Epithelial cell of esophagus (primary cell): ENCODE measurements at regions not wholly inside any gene's neighbourhood (a gene's known extent, or its start where the extent isn't known, plus 50 kb on each side); places are given as distances from the start of the nearest gene placed in this dataset.

Experiments used
- DNase-seq: peaks from one replicate; pipeline ENCODE4 v3.0.0; 2010; ENCODE audit warnings: low read depth
- H3K4me3 ChIP-seq: 2 replicates; pipeline ENCODE4 v1.5.1; 2011; ENCODE audit warnings: mild to moderate bottlenecking, low read length, control low read depth
- CTCF ChIP-seq: IDR thresholded peaks from 2 replicates; pipeline ENCODE4 v1.5.1; 2011; ENCODE audit warnings: low read depth, mild to moderate bottlenecking, low read length, control low read depth, inconsistent platforms; ENCODE audit not compliant: insufficient read depth; ENCODE audit errors: missing control alignments

- TF ChIP-seq CTCF: no peak
- no peak for DNase-seq
- no peak overlapping the region for H3K4me3 ChIP-seq
Observed at GRCh38 chr18:61133783-61134182, 199.4 kb upstream of the CDH20 start.

- H3K4me3 ChIP-seq: no peak overlapping the region
- no peak for TF ChIP-seq CTCF
- DNase-seq: no peak
Observed at GRCh38 chr18:61136711-61137251, 196.4 kb upstream of the CDH20 start.

GRCh38 chr18:61141691-61142090, 191.5 kb upstream of the CDH20 start:
- H3K4me3 ChIP-seq: no peak overlapping the region
- TF ChIP-seq CTCF: no peak
- no peak for DNase-seq

GRCh38 chr18:61148322-61148721, 184.9 kb upstream of the CDH20 start:
- no peak for DNase-seq
- no peak for TF ChIP-seq CTCF
- H3K4me3 ChIP-seq: no peak overlapping the region

- no peak for TF ChIP-seq CTCF
- peak; percentile 11 for DNase-seq
- no peak overlapping the region for H3K4me3 ChIP-seq
Observed at GRCh38 chr18:61149786-61150185, 183.4 kb upstream of the CDH20 start.

- DNase-seq: no peak
- TF ChIP-seq CTCF: no peak
- H3K4me3 ChIP-seq: no peak overlapping the region
Observed at GRCh38 chr18:61153571-61153970, 179.7 kb upstream of the CDH20 start.

GRCh38 chr18:61154866-61155265, 178.4 kb upstream of the CDH20 start:
- no peak overlapping the region for H3K4me3 ChIP-seq
- no peak for TF ChIP-seq CTCF
- no peak for DNase-seq
